SU-DHL-6 (cell line): ENCODE measurements at regions not wholly inside any gene's neighbourhood (a gene's known extent, or its start where the extent isn't known, plus 50 kb on each side); places are given as distances from the start of the nearest gene placed in this dataset.

Experiments
- H2AFZ ChIP-seq: fragments of 200-600 bp; sonication (generic); 2 replicates; pipeline ENCODE4 v1.6.1; 2014; ENCODE audit warnings: low read depth, mild to moderate bottlenecking, moderate library complexity, mixed read lengths, antibody characterized with exemption, low read length; ENCODE audit not compliant: severe bottlenecking
- H3F3A ChIP-seq: fragments of 200-600 bp; shearing (Covaris generic); 2 replicates; pipeline ENCODE4 v1.6.0; 2016; ENCODE audit warnings: antibody characterized with exemption, mild to moderate bottlenecking; ENCODE audit not compliant: insufficient read depth
- H3K27ac ChIP-seq: fragments of 200-600 bp; sonication (generic); 2 replicates; pipeline ENCODE4 v1.5.1; 2016; ENCODE audit warnings: low read depth, mild to moderate bottlenecking, low read length, moderate library complexity, mixed read lengths
- H3K27me3 ChIP-seq: fragments of 200-600 bp; sonication (generic), shearing (Covaris generic); 2 replicates; pipeline ENCODE4 v1.6.0; 2014; ENCODE audit warnings: mild to moderate bottlenecking, low read length
- H3K36me3 ChIP-seq: fragments of 200-600 bp; sonication (generic); 2 replicates; pipeline ENCODE4 v1.6.1; 2014; ENCODE audit warnings: mild to moderate bottlenecking, low read length, mixed read lengths
- H3K4me2 ChIP-seq: fragments of 300-600, 200-600 bp; shearing (Covaris generic), sonication (generic); 2 replicates; pipeline ENCODE4 v1.6.0; 2014; ENCODE audit warnings: low read length, low read depth, mild to moderate bottlenecking; ENCODE audit not compliant: poor library complexity, severe bottlenecking
- H3K4me3 ChIP-seq: fragments of 200-600 bp; sonication (generic); 2 replicates; pipeline ENCODE4 v1.5.1; 2014; ENCODE audit warnings: antibody characterized with exemption, low read length, mild to moderate bottlenecking, mixed read lengths; ENCODE audit not compliant: insufficient read depth, poor library complexity, severe bottlenecking
- H3K79me2 ChIP-seq: fragments of 200-600 bp; sonication (generic); 2 replicates; pipeline ENCODE4 v1.6.1; 2014; ENCODE audit warnings: mild to moderate bottlenecking, low read length, moderate library complexity; ENCODE audit not compliant: insufficient read depth
- H3K9ac ChIP-seq: fragments of 200-600 bp; sonication (generic); 2 replicates; pipeline ENCODE4 v1.7.0; 2014; ENCODE audit warnings: mild to moderate bottlenecking, low read length
- H3K9me2 ChIP-seq: fragments of 200-600 bp; sonication (generic); replicated peaks from 2 replicates; pipeline ENCODE4 v1.6.1; 2014; ENCODE audit warnings: low read length; ENCODE audit not compliant: insufficient read depth
- H3K9me3 ChIP-seq: fragments of 200-600 bp; sonication (generic); 2 replicates; pipeline ENCODE4 v1.6.1; 2014; ENCODE audit warnings: low read length, mixed read lengths; ENCODE audit not compliant: insufficient read depth
- H4K20me1 ChIP-seq: fragments of 200-600 bp; sonication (generic); 2 replicates; pipeline ENCODE4 v1.6.1; 2014; ENCODE audit warnings: low read depth, mild to moderate bottlenecking, antibody characterized with exemption, low read length, moderate library complexity, mixed read lengths
- EZH2phosphoT487 ChIP-seq: fragments of 200-600 bp; sonication (generic), shearing (Covaris generic); conservative IDR thresholded peaks from 2 replicates; pipeline ENCODE4 v1.6.1; 2018; ENCODE audit warnings: mild to moderate bottlenecking, antibody characterized with exemption, low read length, moderate library complexity, mixed read lengths
- TF ChIP-seq, protein P1 (sequence below): fragments of 200-600 bp; sonication (generic); IDR thresholded peaks from one replicate; pipeline ENCODE4 v1.5.1; 2017; ENCODE audit warnings: antibody characterized with exemption, mild to moderate bottlenecking, low read length, moderate library complexity; ENCODE audit not compliant: insufficient read depth, poor library complexity, severe bottlenecking

DNA sequence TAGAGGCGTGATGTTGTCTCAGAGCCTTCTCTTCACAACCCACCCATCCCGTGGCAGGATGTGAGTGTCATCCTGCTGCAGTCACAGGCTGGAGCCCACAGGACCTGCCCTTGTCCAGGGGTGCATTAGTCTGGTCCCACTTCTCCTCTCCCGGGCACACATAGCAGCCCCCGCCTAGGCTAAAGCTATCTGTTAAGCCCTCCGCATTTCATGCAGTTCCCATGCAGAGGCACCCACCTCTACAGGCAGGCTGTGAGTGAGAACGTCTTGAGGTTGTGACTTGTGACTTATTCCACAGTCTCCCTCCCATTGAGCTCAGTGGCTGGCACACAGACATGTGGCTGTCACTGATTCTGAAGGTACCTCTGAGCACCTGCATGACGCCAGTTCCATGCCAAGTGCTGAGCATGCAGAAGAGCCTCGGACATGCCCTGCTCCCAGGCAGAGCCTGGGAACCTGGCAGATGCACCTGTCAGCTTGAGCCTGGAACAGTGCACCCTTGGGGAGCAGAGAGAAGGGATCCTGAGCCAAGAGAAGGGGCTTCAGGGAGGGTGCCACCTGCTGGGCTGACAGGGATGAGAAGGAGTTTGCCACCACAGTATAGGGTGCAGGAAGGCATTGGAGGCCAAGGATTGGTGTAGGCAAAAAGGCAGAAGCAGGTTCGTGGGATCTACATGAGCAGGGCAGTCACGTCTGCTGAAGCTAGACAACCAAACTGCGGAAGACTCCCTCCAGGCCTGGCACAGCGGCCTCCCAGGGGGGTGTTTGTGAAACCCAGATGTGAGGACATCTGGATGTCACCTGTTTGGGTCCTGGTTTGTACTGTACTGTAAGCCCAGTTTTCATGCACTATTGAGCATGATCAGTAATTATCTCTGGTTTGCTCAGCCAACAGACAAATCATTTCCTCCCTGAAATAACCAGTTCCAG is 213.6 kb downstream of the GLI2 start:
- Histone ChIP-seq H3K4me2 (no peak overlapping the region), H2AFZ (no peak overlapping the region), H4K20me1 (no peaks in the 10 kb centered on the region), H3K36me3 (no peaks in the 10 kb centered on the region), H3K27me3 (no peaks in the 10 kb centered on the region), H3K27ac (no peak overlapping the region), H3K4me3 (no peak overlapping the region), H3F3A (no peaks in the 10 kb centered on the region), H3K9ac (no peak overlapping the region), H3K79me2 (no peaks in the 10 kb centered on the region), H3K9me2 (no peaks in the 10 kb centered on the region), H3K9me3 (no peaks in the 10 kb centered on the region)
- TF ChIP-seq EZH2phosphoT487, result no peak
- TF ChIP-seq, protein P1, sequence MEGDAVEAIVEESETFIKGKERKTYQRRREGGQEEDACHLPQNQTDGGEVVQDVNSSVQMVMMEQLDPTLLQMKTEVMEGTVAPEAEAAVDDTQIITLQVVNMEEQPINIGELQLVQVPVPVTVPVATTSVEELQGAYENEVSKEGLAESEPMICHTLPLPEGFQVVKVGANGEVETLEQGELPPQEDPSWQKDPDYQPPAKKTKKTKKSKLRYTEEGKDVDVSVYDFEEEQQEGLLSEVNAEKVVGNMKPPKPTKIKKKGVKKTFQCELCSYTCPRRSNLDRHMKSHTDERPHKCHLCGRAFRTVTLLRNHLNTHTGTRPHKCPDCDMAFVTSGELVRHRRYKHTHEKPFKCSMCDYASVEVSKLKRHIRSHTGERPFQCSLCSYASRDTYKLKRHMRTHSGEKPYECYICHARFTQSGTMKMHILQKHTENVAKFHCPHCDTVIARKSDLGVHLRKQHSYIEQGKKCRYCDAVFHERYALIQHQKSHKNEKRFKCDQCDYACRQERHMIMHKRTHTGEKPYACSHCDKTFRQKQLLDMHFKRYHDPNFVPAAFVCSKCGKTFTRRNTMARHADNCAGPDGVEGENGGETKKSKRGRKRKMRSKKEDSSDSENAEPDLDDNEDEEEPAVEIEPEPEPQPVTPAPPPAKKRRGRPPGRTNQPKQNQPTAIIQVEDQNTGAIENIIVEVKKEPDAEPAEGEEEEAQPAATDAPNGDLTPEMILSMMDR, result peak; percentile 40

DNA sequence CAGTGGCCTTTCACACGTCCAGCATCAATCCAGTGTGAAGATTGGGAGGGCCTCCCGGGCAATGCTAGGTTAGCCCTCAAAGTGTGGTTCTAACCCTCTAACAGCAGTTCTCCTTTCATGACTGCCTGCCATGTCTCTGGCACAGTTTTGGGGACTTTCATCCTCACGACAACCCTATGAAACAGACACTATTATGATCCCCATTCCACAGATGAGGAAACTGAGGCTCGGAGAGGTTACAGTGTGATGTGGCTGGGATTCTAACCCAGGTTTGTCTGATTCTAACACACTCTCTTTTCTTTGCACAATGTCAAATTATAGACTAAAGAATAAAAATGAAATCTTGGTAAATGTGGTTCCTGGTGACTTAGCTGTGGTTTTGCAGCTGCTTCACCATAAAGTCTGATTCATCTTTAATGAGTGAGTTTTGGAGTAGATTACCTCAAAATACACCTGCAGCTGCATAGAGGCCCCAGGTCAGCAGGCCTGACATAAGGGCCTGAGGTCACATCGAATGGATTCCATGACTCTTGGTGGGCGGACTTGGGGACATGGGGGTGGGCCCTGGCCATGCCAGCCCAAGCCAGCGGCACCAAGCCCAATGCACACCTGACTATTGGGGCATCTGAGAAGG is 214.4 kb downstream of the GLI2 start:
- Histone ChIP-seq H3K27me3 (no peaks in the 10 kb centered on the region), H3K9ac (no peak overlapping the region), H3F3A (no peaks in the 10 kb centered on the region), H3K36me3 (no peaks in the 10 kb centered on the region), H3K9me2 (no peaks in the 10 kb centered on the region), H3K9me3 (no peaks in the 10 kb centered on the region), H2AFZ (no peak overlapping the region), H3K79me2 (no peaks in the 10 kb centered on the region), H4K20me1 (no peaks in the 10 kb centered on the region), H3K4me3 (no peak overlapping the region), H3K27ac (no peak overlapping the region), H3K4me2 (no peak overlapping the region)
- TF ChIP-seq EZH2phosphoT487, result no peak
- TF ChIP-seq, protein P1, result no peak

DNA sequence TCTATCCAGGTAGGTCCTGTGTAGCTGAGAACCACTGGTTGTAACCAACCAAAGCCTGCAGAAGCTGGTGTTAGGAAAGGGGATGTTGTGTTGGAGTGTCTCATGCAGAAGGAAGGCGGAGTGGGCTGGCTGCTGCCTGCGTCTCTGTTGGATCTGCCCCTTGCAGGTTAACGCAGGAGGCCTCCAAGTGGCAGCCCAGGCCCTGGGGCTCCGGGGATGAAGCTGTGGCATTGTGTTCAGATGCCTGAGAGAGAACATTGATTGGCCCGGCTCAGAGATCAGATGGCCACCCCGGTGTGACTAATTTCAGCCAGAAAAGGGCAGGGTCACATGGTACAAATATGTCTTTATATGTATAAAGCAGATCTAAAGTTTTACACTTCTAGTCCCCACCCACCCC is 216.0 kb downstream of the GLI2 start:
- Histone ChIP-seq H3K27me3 (no peaks in the 10 kb centered on the region), H3K27ac (no peak overlapping the region), H3K4me2 (no peak overlapping the region), H2AFZ (no peak overlapping the region), H4K20me1 (no peaks in the 10 kb centered on the region), H3K79me2 (no peaks in the 10 kb centered on the region), H3K36me3 (no peaks in the 10 kb centered on the region), H3K9me2 (no peaks in the 10 kb centered on the region), H3F3A (no peaks in the 10 kb centered on the region), H3K4me3 (no peak overlapping the region), H3K9me3 (no peaks in the 10 kb centered on the region), H3K9ac (no peak overlapping the region)
- no peak for TF ChIP-seq EZH2phosphoT487
- TF ChIP-seq, protein P1, result no peak
